KBM-7 (cell line): ENCODE measurements at regions not wholly inside any gene's neighbourhood (a gene's known extent, or its start where the extent isn't known, plus 50 kb on each side); places are given as distances from the start of the nearest gene placed in this dataset.
"Not testable (repeated sequence)": the region's sequence is repeated elsewhere in the genome, so short reads cannot be mapped to it uniquely, and the experiment has no call there.

ENCODE experiments used
- DNase-seq: peaks from one replicate; pipeline ENCODE4 v3.0.0-alpha.2; 2015
- in situ Hi-C: fragments of 300-500 bp; cut with MboI; formaldehyde crosslinking; loops from 2 replicates; pipeline ENCODE4 v1.14.3; 2020; ENCODE audit warnings: low sequenced_read_pairs, low pct_unique_long_range_greater_than_20kb, mixed read lengths

GRCh38 chr12:113734503-113734902 is 231.6 kb downstream of the RBM19 start:
- in situ Hi-C loops: no loop called here
- DNase-seq: no peak

GRCh38 chr12:113732916-113733315 is 233.2 kb downstream of the RBM19 start:
- in situ Hi-C loops: no loop called here
- no peak for DNase-seq

GRCh38 chr12:113727651-113728061 is 238.5 kb downstream of the RBM19 start:
- no peak for DNase-seq
- in situ Hi-C loops: no loop called here

GRCh38 chr12:113726254-113726819 is 239.8 kb downstream of the RBM19 start:
- in situ Hi-C loops: no loop called here
- DNase-seq: no peak

- DNase-seq: no peak
- in situ Hi-C loops: no loop called here
These were observed 240.6 kb downstream of the RBM19 start for GRCh38 chr12:113725557-113725876.

- no peak for DNase-seq
- in situ Hi-C loops: no loop called here
These were observed 241.2 kb downstream of the RBM19 start for GRCh38 chr12:113724794-113725556.

- DNase-seq: no peak
- in situ Hi-C loops: no loop called here
These were observed 242.5 kb downstream of the RBM19 start for GRCh38 chr12:113723631-113724030.

GRCh38 chr12:113722747-113723146 is 243.4 kb downstream of the RBM19 start:
- in situ Hi-C loops: no loop called here
- no peak for DNase-seq

GRCh38 chr12:113720629-113721028 is 245.5 kb downstream of the RBM19 start:
- in situ Hi-C loops: no loop called here
- DNase-seq: no peak

- DNase-seq: no peak
These were observed 246.1 kb downstream of the RBM19 start for GRCh38 chr12:113719911-113720591.

GRCh38 chr12:113713156-113713555 is 241.5 kb upstream of the LHX5 start:
- in situ Hi-C loops: no loop called here

More at GRCh38 chr12:113719911-113720591, 246.1 kb downstream of the RBM19 start:
- in situ Hi-C loops: no loop called here

GRCh38 chr12:113712481-113712880 is 240.8 kb upstream of the LHX5 start:
- in situ Hi-C loops: no loop called here
- no peak for DNase-seq

More at GRCh38 chr12:113713156-113713555, 241.5 kb upstream of the LHX5 start:
- DNase-seq: no peak

- in situ Hi-C loops: no loop called here
- no peak for DNase-seq
These were observed 238.5 kb upstream of the LHX5 start for GRCh38 chr12:113710216-113710615.

- DNase-seq: no peak
- in situ Hi-C loops: no loop called here
These were observed 237.8 kb upstream of the LHX5 start for GRCh38 chr12:113709456-113709855.

GRCh38 chr12:113702836-113703235 is 231.2 kb upstream of the LHX5 start:
- DNase-seq: no peak
- in situ Hi-C loops: no loop called here

GRCh38 chr12:113702276-113702675 is 230.6 kb upstream of the LHX5 start:
- in situ Hi-C loops: no loop called here
- DNase-seq: no peak

GRCh38 chr12:113700943-113701342 is 229.3 kb upstream of the LHX5 start:
- no peak for DNase-seq
- in situ Hi-C loops: no loop called here

- in situ Hi-C loops: not testable (repeated sequence)
These were observed 228.3 kb upstream of the LHX5 start for GRCh38 chr12:113699984-113700383.

GRCh38 chr12:113698510-113698858 is 226.8 kb upstream of the LHX5 start:
- DNase-seq: no peak
- in situ Hi-C loops: no loop called here

More at GRCh38 chr12:113699984-113700383, 228.3 kb upstream of the LHX5 start:
- not testable (repeated sequence) for DNase-seq

GRCh38 chr12:113697651-113698509 is 226.2 kb upstream of the LHX5 start:
- in situ Hi-C loops: no loop called here
- no peak for DNase-seq
